Lower leg skin (tissue), 4 donors: ENCODE measurements at regions not wholly inside any gene's neighbourhood (a gene's known extent, or its start where the extent isn't known, plus 50 kb on each side); places are given as distances from the start of the nearest gene placed in this dataset.
A peak's percentile ranks its signal among the peaks of the same experiment; 100 is the strongest.

Experiments used
- DNase-seq, 2 donors: peaks; one replicate each; pipeline ENCODE4 v3.0.0-alpha.2; 2019; ENCODE audit warnings: low spot score in 2 of 2
- H3K4me3 ChIP-seq: fragments of 200-600 bp; sonication (generic); 2 replicates; pipeline ENCODE4 v1.5.1; 2017; ENCODE audit warnings: mild to moderate bottlenecking, low read depth; ENCODE audit not compliant: poor library complexity, severe bottlenecking
- CTCF ChIP-seq, 3 donors: fragments of 450-650 bp; IDR thresholded peaks; one replicate each; pipeline ENCODE4 v1.5.1; 2016; ENCODE audit warnings: antibody characterized with exemption in 3 of 3, mild to moderate bottlenecking in 3 of 3, moderate library complexity in 2 of 3
- POLR2A ChIP-seq, 2 donors: fragments of 450-650 bp; IDR thresholded peaks; one replicate each; pipeline ENCODE4 v1.6.1; 2016 to 2017; ENCODE audit warnings: antibody characterized with exemption in 2 of 2, mild to moderate bottlenecking in 1 of 2, moderate library complexity in 1 of 2
- WGBS, 2 donors: methylation state at CpG; one replicate each; pipeline ENCODE4 v1.1.5; 2018; 5-methylcytosine and 5-hydroxymethylcytosine counted together
- intact Hi-C: fragments of 100-400 bp; cut with DNase I; formaldehyde crosslinking; loops from one replicate; pipeline ENCODE4 v1.15.0; 2023; ENCODE audit warnings: low total_unique reads

GRCh38 chr13:73715911-73716510, 418.2 kb downstream of the KLF12 start:
- intact Hi-C loops = loop anchor here (10.0 kb wide), 2 partner anchors 651 to 921 kb away; no protein-coding TSS in a partner anchor
- TF ChIP-seq POLR2A (IDR thresholded peaks at IDR 0.05) = no peak
- TF ChIP-seq CTCF (IDR thresholded peaks at IDR 0.05) = no peak
- WGBS, 2 donors = 53 to 57% methylated on average over 2 of the region's 2 CpGs
- H3K4me3 ChIP-seq = no peak overlapping the region
- DNase-seq = no peak

GRCh38 chr13:73715114-73715910, 418.9 kb downstream of the KLF12 start:
- intact Hi-C loops = loop anchor here (10.0 kb wide), 2 partner anchors 651 to 921 kb away; no protein-coding TSS in a partner anchor
- no peak for DNase-seq
- no peak for TF ChIP-seq CTCF (IDR thresholded peaks at IDR 0.05)
- no peak for TF ChIP-seq POLR2A (IDR thresholded peaks at IDR 0.05)
- WGBS, 2 donors = 93% methylated on average over 15 of the region's 15 CpGs
- H3K4me3 ChIP-seq = no peak overlapping the region

DNA sequence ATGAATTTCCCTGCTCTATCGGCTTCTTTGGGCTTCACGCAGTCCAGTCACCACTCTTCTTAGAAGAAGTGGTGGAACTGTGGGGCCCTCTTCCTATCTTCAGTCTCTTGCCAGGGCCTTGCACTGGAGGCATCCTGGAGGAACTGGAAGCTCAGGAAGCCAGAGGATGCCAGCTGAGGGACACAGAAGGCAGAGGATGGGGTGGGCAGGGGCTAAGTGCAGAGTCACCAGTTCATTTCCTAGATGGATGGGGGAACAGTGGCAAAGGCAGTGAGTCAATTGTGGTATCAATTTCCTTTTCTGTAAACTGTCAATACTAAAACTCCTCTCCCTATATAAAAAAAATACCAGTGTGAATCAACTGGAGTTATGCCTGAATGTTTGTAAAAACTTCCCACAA, 419.7 kb downstream of the KLF12 start:
- no peak for TF ChIP-seq CTCF (IDR thresholded peaks at IDR 0.05)
- no peak for TF ChIP-seq POLR2A (IDR thresholded peaks at IDR 0.05)
- 98 to 100% methylated on average over 2 of the region's 2 CpGs for WGBS, 2 donors
- no peak for DNase-seq
- H3K4me3 ChIP-seq = no peak overlapping the region
- intact Hi-C loops = loop anchor here (10.0 kb wide), 2 partner anchors 650 to 920 kb away; no protein-coding TSS in a partner anchor

GRCh38 chr13:73708393-73708985, 425.7 kb downstream of the KLF12 start:
- WGBS, 2 donors = 15 to 18% methylated on average over 1 of the region's 1 CpG
- intact Hi-C loops = no loop called here
- no peak for TF ChIP-seq POLR2A (IDR thresholded peaks at IDR 0.05)
- TF ChIP-seq CTCF (IDR thresholded peaks at IDR 0.05) = peak in 1 of 3 donors; percentile 17

GRCh38 chr13:73704587-73704986, 429.6 kb downstream of the KLF12 start:
- WGBS, 2 donors = 70 to 72% methylated on average over 5 of the region's 5 CpGs
- intact Hi-C loops = no loop called here
- TF ChIP-seq CTCF (IDR thresholded peaks at IDR 0.05) (no peak), POLR2A (IDR thresholded peaks at IDR 0.05) (no peak)
- no peak overlapping the region for H3K4me3 ChIP-seq
- DNase-seq = no peak

More at GRCh38 chr13:73708393-73708985, 425.7 kb downstream of the KLF12 start:
- DNase-seq = peak in 1 of 2 donors; percentile 35
- H3K4me3 ChIP-seq = no peak overlapping the region
